H1 (cell line): ENCODE measurements at regions not wholly inside any gene's neighbourhood (a gene's known extent, or its start where the extent isn't known, plus 50 kb on each side); places are given as distances from the start of the nearest gene placed in this dataset.

ENCODE experiments used
- CTCF ChIA-PET: fragments of 300-600 bp; sonication (Branson Sonifier 250); formaldehyde crosslinking; loops from one replicate; lab custom pipeline; 2021; ENCODE audit not compliant: partially characterized antibody; lab: Charles Lee
- POLR2A ChIA-PET: fragments of 300-600 bp; sonication (Branson Sonifier 250); formaldehyde crosslinking; loops from one replicate; lab custom pipeline; 2021; ENCODE audit warnings: inconsistent platforms; ENCODE audit not compliant: partially characterized antibody; lab: Charles Lee
- DNase-seq, 2 experiments: peaks; one replicate each; pipeline versions ENCODE4 v3.0.0 to v3.0.0-alpha.2; 2010 to 2022; ENCODE audit warnings: low spot score in 2 of 2, low read depth in 1 of 2, mixed read lengths in 1 of 2
- FAIRE-seq: peaks from 2 replicates; lab custom pipeline; 2011; peaks lifted over from hg19 to GRCh38; lab: Jason Lieb, UNC
- H2AFZ ChIP-seq: 2 replicates; pipeline ENCODE4 v1.8.1; 2012; ENCODE audit warnings: low read length, inconsistent platforms
- H2AK5ac ChIP-seq: 2 replicates; pipeline ENCODE4 v1.6.1; 2013; ENCODE audit warnings: low read depth, low read length
- H2BK120ac ChIP-seq: replicated peaks from 2 replicates; pipeline ENCODE3; 2013; ENCODE audit warnings: low read depth, low read length, inconsistent platforms
- H2BK12ac ChIP-seq: 2 replicates; pipeline ENCODE4 v1.6.1; 2013; ENCODE audit warnings: low read depth, low read length
- H2BK15ac ChIP-seq: 2 replicates; pipeline ENCODE4 v1.6.1; 2013; ENCODE audit warnings: low read length
- H2BK20ac ChIP-seq: 2 replicates; pipeline ENCODE4 v1.6.1; 2013; ENCODE audit warnings: low read length
- H2BK5ac ChIP-seq: 2 replicates; pipeline ENCODE4 v1.6.1; 2013; ENCODE audit warnings: low read depth, low read length
- H3K14ac ChIP-seq: 2 replicates; pipeline ENCODE4 v1.6.1; 2013; ENCODE audit warnings: inconsistent platforms; ENCODE audit not compliant: insufficient read length
- H3K18ac ChIP-seq: 2 replicates; pipeline ENCODE4 v1.6.1; 2013; ENCODE audit warnings: low read length; ENCODE audit errors: extremely low read depth
- H3K23ac ChIP-seq: 2 replicates; pipeline ENCODE4 v1.6.1; 2013; ENCODE audit warnings: inconsistent platforms; ENCODE audit not compliant: insufficient read length
- H3K23me2 ChIP-seq: 2 replicates; pipeline ENCODE4 v1.6.1; 2013; ENCODE audit warnings: low read depth, low read length
- H3K27ac ChIP-seq: 2 replicates; pipeline ENCODE4 v1.6.1; 2011; ENCODE audit warnings: low read depth, low read length, inconsistent platforms
- H3K27me3 ChIP-seq, 4 experiments: replicated peaks in 1 of 4; 1 replicate in 1 of 4; 2 replicates in 3 of 4; pipeline versions ENCODE4 v1.6.1 to v1.8.1; 2011 to 2013; ENCODE audit warnings: low read length in 3 of 4, mild to moderate bottlenecking in 3 of 4, inconsistent platforms in 2 of 4, mixed read lengths in 2 of 4, moderate library complexity in 1 of 4; ENCODE audit not compliant: control insufficient read depth in 3 of 4, insufficient read depth in 3 of 4; ENCODE audit errors: extremely low read depth in 1 of 4
- H3K36me3 ChIP-seq, 4 experiments: 2 replicates each; pipeline versions ENCODE4 v1.6.1 to v1.8.1; 2011 to 2013; ENCODE audit warnings: mild to moderate bottlenecking in 4 of 4, low read length in 3 of 4, moderate library complexity in 2 of 4, control low read depth in 1 of 4, inconsistent platforms in 1 of 4; ENCODE audit not compliant: insufficient read depth in 4 of 4, control insufficient read depth in 2 of 4
- H3K4ac ChIP-seq: replicated peaks from 2 replicates; pipeline ENCODE3; 2013; ENCODE audit warnings: low read length, low read depth, mixed read lengths, inconsistent platforms; ENCODE audit not compliant: insufficient read length
- H3K4me1 ChIP-seq, 4 experiments: replicated peaks in 1 of 4; 1 replicate in 1 of 4; 2 replicates in 3 of 4; pipeline versions ENCODE4 v1.6.1 to v1.8.1; 2011 to 2013; ENCODE audit warnings: low read length in 3 of 4, inconsistent platforms in 2 of 4, mixed read lengths in 1 of 4; ENCODE audit not compliant: insufficient read depth in 4 of 4, control insufficient read depth in 3 of 4
- H3K4me2 ChIP-seq, 2 experiments: 2 replicates each; pipeline versions ENCODE4 v1.6.1 to v1.8.1; 2011 to 2013; ENCODE audit warnings: low read depth in 2 of 2, low read length in 2 of 2, control low read depth in 1 of 2, inconsistent platforms in 1 of 2, mild to moderate bottlenecking in 1 of 2; ENCODE audit not compliant: insufficient read depth in 1 of 2
- H3K4me3 ChIP-seq, 4 experiments: fragments of 200-600, 300-600 bp in 1 of 4; sonication (generic), shearing (Covaris generic), sonication (Bioruptor Twin) in 1 of 4; 2 replicates each; pipeline versions ENCODE4 v1.5.1 to v1.8.1; 2011 to 2016; ENCODE audit warnings: low read length in 4 of 4, low read depth in 3 of 4, control low read depth in 2 of 4, inconsistent platforms in 2 of 4, mild to moderate bottlenecking in 2 of 4, mixed read lengths in 1 of 4, moderate library complexity in 1 of 4; ENCODE audit not compliant: insufficient read depth in 2 of 4; ENCODE audit errors: extremely low read depth in 1 of 4
- H3K56ac ChIP-seq: replicated peaks from 2 replicates; pipeline ENCODE3; 2013; ENCODE audit warnings: low read depth, mild to moderate bottlenecking, mixed read lengths, low read length, inconsistent platforms; ENCODE audit not compliant: insufficient read length
- H3K79me1 ChIP-seq: 2 replicates; pipeline ENCODE4 v1.6.1; 2013; ENCODE audit warnings: low read depth, low read length, control low read depth
- H3K79me2 ChIP-seq, 2 experiments: 2 replicates each; pipeline versions ENCODE4 v1.6.1 to v1.8.1; 2012 to 2013; ENCODE audit warnings: low read length in 2 of 2, mild to moderate bottlenecking in 2 of 2, inconsistent platforms in 1 of 2; ENCODE audit not compliant: insufficient read depth in 2 of 2, control insufficient read depth in 1 of 2
- H3K9ac ChIP-seq, 4 experiments: replicated peaks in 1 of 4; 1 replicate in 1 of 4; 2 replicates in 3 of 4; pipeline versions ENCODE4 v1.6.1 to v1.8.1; 2011 to 2013; ENCODE audit warnings: low read depth in 3 of 4, low read length in 3 of 4, control low read depth in 2 of 4, mild to moderate bottlenecking in 2 of 4, moderate library complexity in 2 of 4, inconsistent platforms in 1 of 4; ENCODE audit errors: extremely low read depth in 1 of 4
- H3K9me3 ChIP-seq, 2 experiments: 2 replicates each; pipeline versions ENCODE4 v1.6.1 to v1.8.1; 2012 to 2013; ENCODE audit warnings: mild to moderate bottlenecking in 2 of 2, moderate library complexity in 2 of 2, control low read depth in 1 of 2, inconsistent platforms in 1 of 2, low read depth in 1 of 2, low read length in 1 of 2, mixed read lengths in 1 of 2; ENCODE audit not compliant: insufficient read depth in 2 of 2
- H4K20me1 ChIP-seq, 2 experiments: replicated peaks in 1 of 2; 2 replicates each; pipeline versions ENCODE3 to v1.8.1; 2011 to 2013; ENCODE audit warnings: inconsistent platforms in 2 of 2, low read length in 2 of 2, mild to moderate bottlenecking in 1 of 2; ENCODE audit not compliant: insufficient read depth in 2 of 2, control insufficient read depth in 1 of 2
- H4K5ac ChIP-seq: 2 replicates; pipeline ENCODE4 v1.6.1; 2013; ENCODE audit warnings: low read length, low read depth, mixed read lengths, inconsistent platforms; ENCODE audit not compliant: insufficient read length
- H4K8ac ChIP-seq: 2 replicates; pipeline ENCODE4 v1.8.0; 2013; ENCODE audit warnings: mild to moderate bottlenecking, moderate library complexity, low read length, inconsistent platforms; ENCODE audit not compliant: insufficient read depth; ENCODE audit errors: extremely low read depth
- H4K91ac ChIP-seq: replicated peaks from 2 replicates; pipeline ENCODE3; 2013; ENCODE audit warnings: low read length, mixed read lengths, inconsistent platforms; ENCODE audit not compliant: insufficient read length
- ATF2 ChIP-seq: IDR thresholded peaks from 2 replicates; pipeline ENCODE4 v1.6.1; 2012; ENCODE audit warnings: low read length, inconsistent platforms
- CREB1 ChIP-seq: IDR thresholded peaks from 2 replicates; pipeline ENCODE4 v1.6.1; 2012; ENCODE audit warnings: inconsistent platforms
- HDAC2 ChIP-seq, 2 experiments: fragments of 300-600 bp in 1 of 2; sonication (generic) in 1 of 2; IDR thresholded peaks; 2 replicates each; pipeline ENCODE4 v1.6.1; 2011 to 2012; ENCODE audit warnings: low read depth in 2 of 2, low read length in 2 of 2, mild to moderate bottlenecking in 2 of 2, moderate library complexity in 2 of 2, borderline replicate concordance in 1 of 2, inconsistent platforms in 1 of 2
- MAFK ChIP-seq: IDR thresholded peaks from 2 replicates; pipeline ENCODE4 v1.6.1; 2012; ENCODE audit warnings: low read depth, mild to moderate bottlenecking, improper control_type of control experiment, low read length
- RFX5 ChIP-seq: IDR thresholded peaks from 2 replicates; pipeline ENCODE4 v1.6.1; 2011; ENCODE audit warnings: low read depth, low read length, improper control_type of control experiment, borderline replicate concordance
- RXRA ChIP-seq: IDR thresholded peaks from 2 replicates; pipeline ENCODE4 v1.6.1; 2011; ENCODE audit warnings: low read depth, mild to moderate bottlenecking, low read length, moderate library complexity; ENCODE audit not compliant: insufficient read depth
- SIRT6 ChIP-seq: IDR thresholded peaks from one replicate; pipeline ENCODE4 v1.7.1; 2012; ENCODE audit warnings: low read length, inconsistent platforms
- SP4 ChIP-seq: IDR thresholded peaks from 2 replicates; pipeline ENCODE4 v1.6.1; 2012; ENCODE audit warnings: low read length, inconsistent platforms
- SUZ12 ChIP-seq: fragments of 200-600 bp; sonication (generic); IDR thresholded peaks from 2 replicates; pipeline ENCODE4 v1.6.1; 2012; ENCODE audit warnings: mild to moderate bottlenecking, inconsistent platforms, low read length, moderate library complexity, mixed read lengths
- TAF7 ChIP-seq: optimal IDR thresholded peaks from 2 replicates; pipeline ENCODE3; 2011; ENCODE audit warnings: low read depth, mild to moderate bottlenecking, inconsistent platforms, low read length, moderate library complexity, borderline replicate concordance
- TBP ChIP-seq: IDR thresholded peaks from 2 replicates; pipeline ENCODE4 v1.6.1; 2011; ENCODE audit warnings: low read depth, low read length, improper control_type of control experiment
- WGBS, 2 experiments: shearing (Covaris generic) in 1 of 2; methylation state at CpG; one replicate each; pipeline versions ENCODE4 v1.1.6 to v1.1.7; 2013 to 2015; ENCODE audit warnings: low lambda C conversion rate in 2 of 2, mixed read lengths in 2 of 2, inconsistent platforms in 1 of 2, low coverage in 1 of 2, missing lambda C conversion rate in 1 of 2; ENCODE audit not compliant: insufficient replicate concordance in 2 of 2, insufficient coverage in 1 of 2, insufficient read length in 1 of 2; ENCODE audit errors: extremely low coverage in 1 of 2, missing lambda C conversion rate in 1 of 2; 5-methylcytosine and 5-hydroxymethylcytosine counted together

DNA sequence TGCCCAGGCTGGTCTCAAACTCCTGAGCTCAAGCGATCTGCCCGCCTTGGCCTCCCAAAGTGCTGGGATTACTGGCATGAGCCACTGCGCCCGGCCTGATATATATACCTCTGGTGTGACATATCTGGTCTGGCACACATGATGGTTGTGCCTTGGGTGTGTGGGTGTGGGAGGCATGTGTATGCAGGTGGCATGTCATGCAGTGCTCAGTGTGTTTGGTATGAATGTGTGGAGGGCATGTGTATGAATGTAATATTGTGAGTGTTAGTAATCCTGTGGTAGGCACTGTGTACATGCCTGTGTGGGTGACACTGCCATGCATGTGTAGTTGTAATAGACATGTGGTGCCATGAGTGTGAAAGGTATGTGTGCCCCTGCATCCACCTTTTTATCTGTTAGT, 179.3 kb upstream of the GOT2 start:
- H3K9ac ChIP-seq, result no peak overlapping the region
- no peak overlapping the region for H2BK12ac ChIP-seq
- no peak overlapping the region for H3K4me2 ChIP-seq
- peak overlapping the region; percentile 94 for H3K14ac ChIP-seq
- H2BK15ac ChIP-seq, result no peak overlapping the region
- no peaks in the 10 kb centered on the region for H4K20me1 ChIP-seq
- no peak overlapping the region for H2BK5ac ChIP-seq
- POLR2A ChIA-PET, result no interaction called here
- no peak overlapping the region for H2AFZ ChIP-seq
- no peak overlapping the region for H4K5ac ChIP-seq
- no peak overlapping the region for H4K8ac ChIP-seq
- no peak overlapping the region for H3K4me3 ChIP-seq
- H2BK120ac ChIP-seq, result no peak overlapping the region
- H3K56ac ChIP-seq, result no peak overlapping the region
- H3K9me3 ChIP-seq, result no peaks in the 10 kb centered on the region
- no peak overlapping the region for H4K91ac ChIP-seq
- no peak overlapping the region for H3K18ac ChIP-seq
- peak overlapping the region; percentile 65 for H3K23ac ChIP-seq
- CTCF ChIA-PET, result interaction anchor here (0.7 kb wide), 1 partner anchor 1962 kb away, joined by 4 read pairs; no protein-coding TSS in a partner anchor
- no peak overlapping the region for H3K27ac ChIP-seq
- no peaks in the 10 kb centered on the region for H3K36me3 ChIP-seq
- H2BK20ac ChIP-seq, result no peak overlapping the region
- no peak for DNase-seq
- H2AK5ac ChIP-seq, result no peak overlapping the region
- no peaks in the 10 kb centered on the region for H3K23me2 ChIP-seq
- no peaks in the 10 kb centered on the region for H3K79me1 ChIP-seq
- FAIRE-seq, result no peak
- 72% methylated on average over 4 of the region's 4 CpGs; no CpG with 5 or more reads in 1 of the 2 experiments for WGBS, 2 experiments
- no peaks in the 10 kb centered on the region for H3K27me3 ChIP-seq
- no peak overlapping the region for H3K4ac ChIP-seq
- TF ChIP-seq RFX5 (no peak), SP4 (no peak), TAF7 (no peak), ATF2 (no peak), RXRA (no peak), MAFK (no peak), TBP (no peak), HDAC2 (IDR thresholded peaks at IDR 0.05; ENCODE audit: borderline replicate concordance in 1 of 2, low read depth in 2 of 2, low read length in 2 of 2) (no peak), SUZ12 (no peak), SIRT6 (no peak), CREB1 (no peak)
- no peaks in the 10 kb centered on the region for H3K4me1 ChIP-seq
- no peaks in the 10 kb centered on the region for H3K79me2 ChIP-seq
